ENCODE measurements at regions not wholly inside any gene's neighbourhood (a gene's known extent, or its start where the extent isn't known, plus 50 kb on each side); places are given as distances from the start of the nearest gene placed in this dataset.

GRCh38 chr6:113112086-113112485, 745.1 kb upstream of the MARCKS start:
- DNase-seq: peak; percentile 66

GRCh38 chr6:113115196-113115595, 741.9 kb upstream of the MARCKS start:
- no peak for DNase-seq

- peak; percentile 99 for DNase-seq
Measured at GRCh38 chr6:113120224-113120581, 736.9 kb upstream of the MARCKS start.

GRCh38 chr6:113120582-113121285, 736.4 kb upstream of the MARCKS start:
- peak; percentile 100 for DNase-seq

GRCh38 chr6:113121571-113121970, 735.6 kb upstream of the MARCKS start:
- DNase-seq: no peak

- DNase-seq: peak; percentile 98
Measured at GRCh38 chr6:113122060-113122459, 735.1 kb upstream of the MARCKS start.

- DNase-seq: peak; percentile 64
Measured at GRCh38 chr6:113125626-113126025, 731.5 kb upstream of the MARCKS start.

GRCh38 chr6:113127786-113128419, 729.2 kb upstream of the MARCKS start:
- no peak for DNase-seq

GRCh38 chr6:113128661-113129060, 728.5 kb upstream of the MARCKS start:
- no peak for DNase-seq

GRCh38 chr6:113129991-113130390, 727.2 kb upstream of the MARCKS start:
- DNase-seq: no peak

GRCh38 chr6:113137426-113137825, 719.7 kb upstream of the MARCKS start:
- DNase-seq: peak; percentile 54

- no peak for DNase-seq
Measured at GRCh38 chr6:113140721-113141120, 716.4 kb upstream of the MARCKS start.

GRCh38 chr6:113141901-113142300, 715.2 kb upstream of the MARCKS start:
- DNase-seq: no peak

GRCh38 chr6:113142671-113143174, 714.4 kb upstream of the MARCKS start:
- DNase-seq: no peak

- peak; percentile 42 for DNase-seq
Measured at GRCh38 chr6:113143206-113143605, 713.9 kb upstream of the MARCKS start.

- no peak for DNase-seq
Measured at GRCh38 chr6:113144117-113144516, 713.0 kb upstream of the MARCKS start.

- no peak for DNase-seq
Measured at GRCh38 chr6:113146878-113147277, 710.3 kb upstream of the MARCKS start.

GRCh38 chr6:113147544-113147943, 709.6 kb upstream of the MARCKS start:
- peak; percentile 97 for DNase-seq

GRCh38 chr6:113148566-113148965, 708.6 kb upstream of the MARCKS start:
- peak; percentile 61 for DNase-seq

GRCh38 chr6:113149511-113149910, 707.6 kb upstream of the MARCKS start:
- no peak for DNase-seq

GRCh38 chr6:113160306-113161017, 696.7 kb upstream of the MARCKS start:
- no peak for DNase-seq

- DNase-seq: no peak
Measured at GRCh38 chr6:113161018-113161315, 696.2 kb upstream of the MARCKS start.

GRCh38 chr6:113162739-113163138, 694.4 kb upstream of the MARCKS start:
- DNase-seq: no peak

GRCh38 chr6:113168057-113168456, 689.1 kb upstream of the MARCKS start:
- DNase-seq: no peak

Measured in fibroblast of skin of abdomen (primary cell).